ENCODE measurements at regions not wholly inside any gene's neighbourhood (a gene's known extent, or its start where the extent isn't known, plus 50 kb on each side); places are given as distances from the start of the nearest gene placed in this dataset.

DNA sequence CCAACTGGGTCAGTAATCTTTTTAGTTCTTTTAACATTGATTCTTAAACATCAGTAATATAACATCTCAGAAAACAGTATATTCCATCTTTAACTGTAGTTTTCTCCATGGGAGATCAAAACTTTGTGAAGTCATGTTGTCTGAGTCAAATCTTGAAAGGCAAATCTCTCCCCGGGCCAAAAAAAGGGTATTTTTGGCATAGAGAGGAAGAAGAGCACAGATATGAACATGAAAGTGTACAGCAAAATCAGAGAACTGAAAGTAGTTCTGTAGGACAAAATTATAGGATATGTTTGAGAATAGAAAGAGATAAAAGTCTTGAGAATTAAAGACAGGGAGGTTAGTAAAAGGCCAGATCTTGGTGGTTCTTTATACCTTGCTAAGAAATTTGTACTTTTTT lies 176.4 kb upstream of the GYPA start:
- peaks cover 23% of the 10 kb centered on the region for H3K9me3 Mint-ChIP-seq

DNA sequence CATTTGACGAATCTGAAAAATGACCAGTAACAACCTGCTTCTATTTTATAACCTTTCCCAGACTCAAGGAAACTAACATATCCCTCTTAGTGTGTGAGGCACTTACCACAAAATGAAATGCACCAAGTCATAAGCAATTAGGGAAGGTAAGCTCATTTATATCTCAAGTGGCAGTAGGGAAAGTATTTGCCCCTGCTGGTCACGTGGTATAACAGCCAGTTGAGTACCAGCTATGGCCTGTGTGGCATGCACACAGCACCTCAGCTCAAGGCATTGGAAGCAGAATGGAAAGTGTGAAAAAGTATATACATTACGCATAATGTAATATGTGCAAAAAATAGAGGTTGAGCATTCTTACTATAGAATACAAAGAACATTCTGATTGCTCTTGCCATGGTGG lies 178.3 kb upstream of the GYPA start:
- no peaks in the 10 kb centered on the region for H3K36me3 Mint-ChIP-seq
- no peak for DNase-seq
- no peak overlapping the region for H3K27ac Mint-ChIP-seq
- no peaks in the 10 kb centered on the region for H3K4me1 Mint-ChIP-seq (ENCODE audit: low read depth)
- ChIA-PET POLR2A (no interaction called here), CTCF (no interaction called here)
- no peaks in the 10 kb centered on the region for H3K27me3 Mint-ChIP-seq
- intact Hi-C loops (cut with micrococcal nuclease): no loop called here
- no peak overlapping the region for H3K4me3 Mint-ChIP-seq
- H3K9me3 Mint-ChIP-seq: peaks cover 22% of the 10 kb centered on the region

More for the DNA sequence above, 176.4 kb upstream of the GYPA start:
- no peak overlapping the region for H3K27ac Mint-ChIP-seq
- intact Hi-C loops (cut with micrococcal nuclease): no loop called here
- no peaks in the 10 kb centered on the region for H3K4me1 Mint-ChIP-seq (ENCODE audit: low read depth)
- CTCF ChIA-PET: no interaction called here
- POLR2A ChIA-PET: no interaction called here
- H3K36me3 Mint-ChIP-seq: no peaks in the 10 kb centered on the region
- DNase-seq: no peak
- no peaks in the 10 kb centered on the region for H3K27me3 Mint-ChIP-seq
- no peak overlapping the region for H3K4me3 Mint-ChIP-seq

DNA sequence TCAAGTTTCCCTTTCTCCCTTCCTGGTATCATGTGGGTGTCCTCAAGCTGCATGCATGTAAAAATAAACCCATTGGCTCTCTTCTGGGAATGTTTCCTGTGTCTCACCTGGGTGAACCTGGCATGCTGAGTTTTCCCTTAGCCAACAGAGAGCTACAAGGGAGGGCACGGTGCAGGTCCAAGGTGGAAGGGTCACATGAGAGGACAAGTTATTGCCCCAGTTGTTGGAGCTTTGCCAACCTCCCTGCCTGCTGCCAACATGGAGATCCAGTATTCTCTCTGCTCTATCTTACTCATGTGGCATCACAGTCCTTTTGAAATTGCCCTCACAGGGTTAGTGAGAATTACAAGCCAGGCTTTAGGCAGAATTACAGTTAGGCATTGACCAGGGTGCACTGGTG lies 196.1 kb upstream of the GYPA start:
- Mint-ChIP-seq H3K4me1 (ENCODE audit: low read depth) (no peaks in the 10 kb centered on the region), H3K27ac (no peak overlapping the region), H3K4me3 (no peak overlapping the region), H3K27me3 (no peaks in the 10 kb centered on the region), H3K9me3 (no peaks in the 10 kb centered on the region), H3K36me3 (no peaks in the 10 kb centered on the region)
- DNase-seq: no peak
- POLR2A ChIA-PET: no interaction called here
- intact Hi-C loops (cut with micrococcal nuclease): no loop called here
- CTCF ChIA-PET: no interaction called here

DNA sequence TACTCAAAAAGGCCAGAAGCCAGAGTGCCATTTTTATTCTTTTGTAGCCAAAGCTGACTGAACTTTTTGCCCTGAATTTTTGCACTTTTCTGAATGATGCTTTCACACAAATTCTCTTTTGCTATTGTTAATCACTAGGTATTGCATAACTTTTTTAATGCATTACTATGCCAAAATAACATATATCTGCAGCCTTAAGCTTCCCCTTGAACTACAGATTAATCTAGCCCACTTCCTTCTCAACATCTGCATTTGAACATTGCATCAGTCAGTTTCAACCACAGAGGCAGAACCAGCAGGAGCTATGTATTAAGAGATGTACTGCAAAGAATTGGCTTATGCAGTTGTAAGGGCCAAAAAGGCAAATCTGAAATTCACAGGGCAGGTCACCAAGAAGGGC lies 197.6 kb upstream of the GYPA start:
- Mint-ChIP-seq H3K36me3 (no peaks in the 10 kb centered on the region), H3K9me3 (no peaks in the 10 kb centered on the region), H3K27me3 (no peaks in the 10 kb centered on the region), H3K27ac (no peak overlapping the region), H3K4me3 (no peak overlapping the region), H3K4me1 (ENCODE audit: low read depth) (no peaks in the 10 kb centered on the region)
- ChIA-PET CTCF (no interaction called here), POLR2A (no interaction called here)
- no peak for DNase-seq
- intact Hi-C loops (cut with micrococcal nuclease): no loop called here

DNA sequence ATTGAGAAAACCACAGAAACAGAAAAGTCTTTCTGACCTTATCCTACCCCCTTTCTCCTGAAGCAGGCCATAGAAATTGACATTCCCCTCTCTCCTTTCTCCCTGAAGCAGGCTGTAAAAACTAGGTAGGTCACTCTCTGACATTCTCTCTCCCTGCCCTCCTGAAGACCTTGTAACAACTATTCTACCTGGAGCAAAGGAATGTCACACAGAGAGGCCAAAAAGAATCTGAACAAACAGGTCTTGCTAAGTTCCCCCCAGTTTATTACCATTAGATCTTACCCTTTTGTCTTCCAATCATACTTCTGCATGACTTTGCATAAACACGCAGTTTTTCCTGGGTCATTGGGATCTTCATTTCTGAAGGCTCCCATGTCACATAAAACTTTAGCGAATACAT lies 198.3 kb upstream of the GYPA start:
- POLR2A ChIA-PET: no interaction called here
- Mint-ChIP-seq H3K4me1 (ENCODE audit: low read depth) (no peaks in the 10 kb centered on the region), H3K4me3 (no peak overlapping the region), H3K27ac (no peak overlapping the region), H3K9me3 (no peaks in the 10 kb centered on the region), H3K36me3 (no peaks in the 10 kb centered on the region), H3K27me3 (no peaks in the 10 kb centered on the region)
- intact Hi-C loops (cut with micrococcal nuclease): no loop called here
- DNase-seq: no peak
- CTCF ChIA-PET: no interaction called here

GRCh38 chr4:144340931-144341330 lies 200.4 kb upstream of the GYPA start:
- no peak overlapping the region for H3K4me3 Mint-ChIP-seq
- ChIA-PET CTCF (no interaction called here), POLR2A (no interaction called here)
- H3K36me3 Mint-ChIP-seq: no peaks in the 10 kb centered on the region
- no peaks in the 10 kb centered on the region for H3K9me3 Mint-ChIP-seq
- intact Hi-C loops (cut with micrococcal nuclease): no loop called here
- no peak for DNase-seq
- no peak overlapping the region for H3K27ac Mint-ChIP-seq
- H3K27me3 Mint-ChIP-seq: no peaks in the 10 kb centered on the region
- no peaks in the 10 kb centered on the region for H3K4me1 Mint-ChIP-seq (ENCODE audit: low read depth)

GRCh38 chr4:144342949-144343760 lies 202.6 kb upstream of the GYPA start:
- intact Hi-C loops (cut with micrococcal nuclease): no loop called here
- DNase-seq: no peak
- H3K27ac Mint-ChIP-seq: no peak overlapping the region
- H3K4me3 Mint-ChIP-seq: no peak overlapping the region
- POLR2A ChIA-PET: no interaction called here
- CTCF ChIA-PET: no interaction called here
- H3K4me1 Mint-ChIP-seq (ENCODE audit: low read depth): no peaks in the 10 kb centered on the region
- no peaks in the 10 kb centered on the region for H3K27me3 Mint-ChIP-seq
- no peaks in the 10 kb centered on the region for H3K36me3 Mint-ChIP-seq
- no peaks in the 10 kb centered on the region for H3K9me3 Mint-ChIP-seq

GRCh38 chr4:144347121-144347520 lies 206.6 kb upstream of the GYPA start:
- H3K27me3 Mint-ChIP-seq: no peaks in the 10 kb centered on the region
- ChIA-PET CTCF (interaction anchor here (0.6 kb wide), 1 partner anchor 715 kb away, joined by 3 read pairs; no protein-coding TSS in a partner anchor), POLR2A (no interaction called here)
- no peaks in the 10 kb centered on the region for H3K4me1 Mint-ChIP-seq (ENCODE audit: low read depth)
- H3K4me3 Mint-ChIP-seq: no peak overlapping the region
- DNase-seq: no peak
- H3K36me3 Mint-ChIP-seq: no peaks in the 10 kb centered on the region
- H3K9me3 Mint-ChIP-seq: no peaks in the 10 kb centered on the region
- intact Hi-C loops (cut with micrococcal nuclease): no loop called here
- H3K27ac Mint-ChIP-seq: no peak overlapping the region

DNA sequence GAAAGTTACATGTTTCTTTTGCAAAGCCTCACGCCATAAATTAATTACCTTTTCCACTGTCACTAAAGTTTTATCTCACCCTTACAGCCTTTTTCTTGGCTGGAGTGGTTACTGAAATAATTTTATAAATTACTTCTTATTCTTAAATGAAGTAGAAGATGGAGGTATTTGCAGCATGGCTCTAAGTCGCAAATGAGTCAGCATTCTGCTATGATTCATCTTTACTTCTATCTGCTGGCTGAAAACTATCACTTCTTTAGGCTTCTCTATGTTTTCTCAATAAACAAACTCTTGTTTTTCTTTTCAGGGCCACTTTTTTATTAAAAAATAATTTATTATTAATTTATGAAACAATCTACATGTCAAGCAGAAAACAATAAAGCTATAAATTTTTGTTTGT lies 210.2 kb upstream of the GYPA start:
- H3K4me1 Mint-ChIP-seq (ENCODE audit: low read depth): no peaks in the 10 kb centered on the region
- H3K4me3 Mint-ChIP-seq: no peak overlapping the region
- no peaks in the 10 kb centered on the region for H3K9me3 Mint-ChIP-seq
- ChIA-PET CTCF (no interaction called here), POLR2A (no interaction called here)
- intact Hi-C loops (cut with micrococcal nuclease): loop anchor here (10.0 kb wide), 1 partner anchor 176 kb away; no protein-coding TSS in a partner anchor
- H3K27me3 Mint-ChIP-seq: no peaks in the 10 kb centered on the region
- no peak overlapping the region for H3K27ac Mint-ChIP-seq
- DNase-seq: no peak
- no peaks in the 10 kb centered on the region for H3K36me3 Mint-ChIP-seq

DNA sequence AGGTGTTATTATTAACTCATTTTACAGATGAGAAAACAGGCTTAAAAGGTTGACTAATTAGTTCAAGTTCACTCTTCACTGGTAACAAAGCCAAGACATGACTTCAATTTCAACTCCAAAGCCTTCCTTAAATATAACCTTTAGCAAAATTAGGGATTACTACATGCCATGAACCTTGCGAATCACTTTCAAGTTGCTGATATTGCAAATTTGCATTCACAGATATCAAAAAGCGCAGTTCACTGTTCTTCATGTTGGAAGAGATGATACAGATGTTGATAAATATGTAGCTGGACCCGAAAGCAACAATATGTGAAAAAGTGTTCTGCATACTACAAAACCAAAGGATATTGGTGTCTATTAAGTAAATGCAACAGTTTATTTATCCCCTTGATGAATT lies 210.8 kb upstream of the GYPA start:
- no peaks in the 10 kb centered on the region for H3K27me3 Mint-ChIP-seq
- no peak for DNase-seq
- H3K9me3 Mint-ChIP-seq: no peaks in the 10 kb centered on the region
- intact Hi-C loops (cut with micrococcal nuclease): loop anchor here (10.0 kb wide), 1 partner anchor 177 kb away; no protein-coding TSS in a partner anchor
- ChIA-PET POLR2A (no interaction called here), CTCF (no interaction called here)
- H3K4me1 Mint-ChIP-seq (ENCODE audit: low read depth): no peaks in the 10 kb centered on the region
- H3K4me3 Mint-ChIP-seq: no peak overlapping the region
- no peak overlapping the region for H3K27ac Mint-ChIP-seq
- no peaks in the 10 kb centered on the region for H3K36me3 Mint-ChIP-seq

GRCh38 chr4:144353292-144353691 lies 212.8 kb upstream of the GYPA start:
- Mint-ChIP-seq H3K4me1 (ENCODE audit: low read depth) (no peaks in the 10 kb centered on the region), H3K9me3 (no peaks in the 10 kb centered on the region), H3K27ac (no peak overlapping the region), H3K36me3 (no peaks in the 10 kb centered on the region), H3K4me3 (no peak overlapping the region), H3K27me3 (peaks cover 2% of the 10 kb centered on the region)
- intact Hi-C loops (cut with micrococcal nuclease): loop anchor here (10.0 kb wide), 1 partner anchor 178 kb away; no protein-coding TSS in a partner anchor
- DNase-seq: no peak
- CTCF ChIA-PET: no interaction called here
- POLR2A ChIA-PET: no interaction called here

DNA sequence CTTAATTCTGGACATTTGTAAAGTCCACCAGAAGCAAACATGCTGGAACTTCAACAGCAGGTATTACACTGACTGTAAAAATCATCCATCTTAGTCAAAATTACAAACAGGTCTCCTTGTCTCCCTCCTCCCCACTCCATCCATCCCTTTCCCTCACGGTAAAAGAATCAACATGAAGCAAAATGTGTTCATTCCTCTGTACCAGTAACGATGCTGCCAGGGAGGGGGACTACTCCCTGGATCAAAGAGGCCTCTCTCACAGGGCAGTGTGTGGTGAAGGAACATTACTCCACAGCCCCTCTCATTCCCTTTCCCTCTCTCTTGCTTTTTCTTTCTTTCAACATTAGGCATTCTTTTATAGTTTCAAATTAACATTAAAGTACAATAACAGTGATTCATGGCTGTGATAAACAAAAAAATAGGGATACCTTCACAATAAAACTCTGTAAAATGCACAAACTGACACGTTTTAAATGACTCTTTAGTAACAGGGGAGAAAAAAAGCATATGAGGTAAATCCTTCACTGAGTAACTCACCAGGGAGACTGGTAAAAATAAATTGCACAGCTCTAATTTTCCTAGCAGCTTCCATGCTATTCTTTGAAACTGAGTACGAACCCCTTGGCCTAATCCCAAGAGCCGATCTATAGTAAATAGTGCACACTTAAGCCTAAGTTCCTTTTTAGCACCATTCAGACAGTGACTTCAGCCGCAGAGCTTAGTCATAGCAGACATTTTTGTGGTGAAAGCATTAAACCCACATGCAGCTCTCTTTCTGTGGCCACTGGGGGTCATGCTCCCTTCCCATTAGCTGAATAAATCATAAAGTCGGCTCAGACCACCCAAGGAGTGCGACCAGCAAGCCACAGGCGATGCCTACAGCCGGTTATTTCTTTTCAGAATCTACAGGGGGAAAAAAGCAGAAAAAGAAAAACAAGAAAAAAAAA lies 215.6 kb upstream of the GYPA start:
- H3K4me1 Mint-ChIP-seq (ENCODE audit: low read depth): no peaks in the 10 kb centered on the region
- no peak overlapping the region for H3K4me3 Mint-ChIP-seq
- DNase-seq: peak; percentile 15
- H3K9me3 Mint-ChIP-seq: no peaks in the 10 kb centered on the region
- ChIA-PET CTCF (no interaction called here), POLR2A (no interaction called here)
- H3K27me3 Mint-ChIP-seq: peaks cover 2% of the 10 kb centered on the region
- H3K36me3 Mint-ChIP-seq: no peaks in the 10 kb centered on the region
- intact Hi-C loops (cut with micrococcal nuclease): loop anchor here (10.0 kb wide), 1 partner anchor 181 kb away; no protein-coding TSS in a partner anchor
- H3K27ac Mint-ChIP-seq: no peak overlapping the region

All from activated CD4-positive, alpha-beta memory T cell treated with anti-CD3 and anti-CD28 coated beads for 36 hours (primary cell).